OCI-LY7 (cell line): ENCODE measurements at regions not wholly inside any gene's neighbourhood (a gene's known extent, or its start where the extent isn't known, plus 50 kb on each side); places are given as distances from the start of the nearest gene placed in this dataset.

ENCODE experiments used
- EZH2phosphoT487 ChIP-seq: fragments of 200-600 bp; sonication (generic); IDR thresholded peaks from 2 replicates; pipeline ENCODE4 v1.6.1; 2018; ENCODE audit warnings: low read depth, borderline replicate concordance, mild to moderate bottlenecking, mixed run types, antibody characterized with exemption, low read length, moderate library complexity, mixed read lengths
- TF ChIP-seq, protein P1 (sequence below): fragments of 200-600 bp; sonication (generic); conservative IDR thresholded peaks from 2 replicates; pipeline ENCODE4 v1.5.1; 2014; ENCODE audit warnings: mild to moderate bottlenecking, antibody characterized with exemption, low read length, moderate library complexity, mixed read lengths

DNA sequence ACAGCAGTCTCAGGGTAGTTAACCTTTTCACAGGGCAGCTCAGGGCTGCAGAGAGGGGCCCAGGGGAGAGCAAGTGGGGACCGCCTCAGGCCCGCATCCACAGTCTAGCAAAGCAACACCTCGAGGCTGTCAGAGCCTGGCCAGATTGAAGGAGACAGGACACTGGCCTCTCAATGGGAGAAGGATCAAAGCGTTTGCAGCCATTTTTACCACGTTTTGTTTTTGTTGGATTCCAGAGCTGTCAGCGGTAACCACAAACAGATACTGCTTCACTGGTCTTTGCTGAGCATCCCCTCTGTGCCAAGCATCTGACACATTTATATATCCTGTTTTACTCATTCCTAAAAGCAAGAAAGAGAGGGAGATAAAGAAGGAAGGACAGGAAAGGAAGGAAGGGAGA is 153.8 kb downstream of the SHQ1 start:
- TF ChIP-seq EZH2phosphoT487, result no peak
- TF ChIP-seq, protein P1, sequence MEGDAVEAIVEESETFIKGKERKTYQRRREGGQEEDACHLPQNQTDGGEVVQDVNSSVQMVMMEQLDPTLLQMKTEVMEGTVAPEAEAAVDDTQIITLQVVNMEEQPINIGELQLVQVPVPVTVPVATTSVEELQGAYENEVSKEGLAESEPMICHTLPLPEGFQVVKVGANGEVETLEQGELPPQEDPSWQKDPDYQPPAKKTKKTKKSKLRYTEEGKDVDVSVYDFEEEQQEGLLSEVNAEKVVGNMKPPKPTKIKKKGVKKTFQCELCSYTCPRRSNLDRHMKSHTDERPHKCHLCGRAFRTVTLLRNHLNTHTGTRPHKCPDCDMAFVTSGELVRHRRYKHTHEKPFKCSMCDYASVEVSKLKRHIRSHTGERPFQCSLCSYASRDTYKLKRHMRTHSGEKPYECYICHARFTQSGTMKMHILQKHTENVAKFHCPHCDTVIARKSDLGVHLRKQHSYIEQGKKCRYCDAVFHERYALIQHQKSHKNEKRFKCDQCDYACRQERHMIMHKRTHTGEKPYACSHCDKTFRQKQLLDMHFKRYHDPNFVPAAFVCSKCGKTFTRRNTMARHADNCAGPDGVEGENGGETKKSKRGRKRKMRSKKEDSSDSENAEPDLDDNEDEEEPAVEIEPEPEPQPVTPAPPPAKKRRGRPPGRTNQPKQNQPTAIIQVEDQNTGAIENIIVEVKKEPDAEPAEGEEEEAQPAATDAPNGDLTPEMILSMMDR, result no peak
